HepG2 (cell line): ENCODE measurements at regions not wholly inside any gene's neighbourhood (a gene's known extent, or its start where the extent isn't known, plus 50 kb on each side); places are given as distances from the start of the nearest gene placed in this dataset.

ENCODE experiments used
- ATAC-seq: fragments of 200-7000 bp; cut with Tn5 transposase; 3 replicates; pipeline ENCODE4 v1.9.1; 2020; ENCODE audit warnings: mild to moderate bottlenecking, moderate library complexity
- BruUV-seq: library from RNA; stranded (reverse); fragments of 400-500 nt; replicated peaks from 2 replicates; lab custom pipeline; 2021; lab: Mats Ljungman, UMichigan
- CTCF ChIA-PET: fragments of 300-600 bp; formaldehyde crosslinking; extraction: SDS; loops from one replicate; lab custom pipeline; 2021; ENCODE audit warnings: low total read pairs, inconsistent platforms, low intra/inter-chr PET ratio; lab: Yijun Ruan, JAX
- POLR2A ChIA-PET: fragments of 350-600 bp; sonication (Branson Sonifier 250); formaldehyde crosslinking; loops from one replicate; lab custom pipeline; 2020; ENCODE audit warnings: antibody characterized with exemption, inconsistent platforms; lab: Yijun Ruan, JAX
- DNase-seq: peaks from one replicate; pipeline ENCODE4 v3.0.0-alpha.2; 2015; ENCODE audit warnings: low spot score
- FAIRE-seq: peaks from 3 replicates; lab custom pipeline; 2011; peaks lifted over from hg19 to GRCh38; lab: Jason Lieb, UNC
- H2AFZ ChIP-seq: one replicate; pipeline ENCODE4 v1.6.1; 2011; ENCODE audit warnings: low read length, inconsistent platforms
- H3K27ac ChIP-seq: fragments of 300-600 bp; 3 replicates; pipeline ENCODE4 v1.8.0; 2011; ENCODE audit warnings: mixed run types, mild to moderate bottlenecking, mixed read lengths, low read length, inconsistent platforms; ENCODE audit not compliant: insufficient read depth; ENCODE audit errors: extremely low read length
- H3K27me3 ChIP-seq, 2 experiments: fragments of 200-600 bp in 1 of 2; 2 replicates in 1 of 2; 3 replicates in 1 of 2; pipeline versions ENCODE4 v1.6.0 to v1.8.0; 2011; ENCODE audit warnings: low read length in 2 of 2, mild to moderate bottlenecking in 2 of 2, moderate library complexity in 2 of 2, inconsistent platforms in 1 of 2; ENCODE audit not compliant: insufficient read depth in 2 of 2, control insufficient read depth in 1 of 2
- H3K36me3 ChIP-seq, 2 experiments: fragments of 200-600 bp in 1 of 2; replicated peaks in 1 of 2; 2 replicates in 1 of 2; 3 replicates in 1 of 2; pipeline versions ENCODE4 v1.5.1 to v1.8.0; 2011; ENCODE audit warnings: low read length in 2 of 2, inconsistent platforms in 1 of 2; ENCODE audit not compliant: insufficient read depth in 2 of 2, control insufficient read depth in 1 of 2
- H3K4me1 ChIP-seq: 2 replicates; pipeline ENCODE4 v1.5.1; 2012; ENCODE audit warnings: low read length, inconsistent platforms; ENCODE audit not compliant: insufficient read depth
- H3K4me2 ChIP-seq: 2 replicates; pipeline ENCODE4 v1.6.0; 2011; ENCODE audit warnings: low read depth, low read length, inconsistent platforms
- H3K4me3 ChIP-seq, 3 experiments: fragments of 200-600 bp in 1 of 3; sonication (generic), shearing (Covaris generic) in 1 of 3; replicated peaks in 1 of 3; 2 replicates each; pipeline ENCODE4 v1.5.1; 2011 to 2016; ENCODE audit warnings: low read length in 3 of 3, inconsistent platforms in 2 of 3, low read depth in 2 of 3, mild to moderate bottlenecking in 2 of 3, control low read depth in 1 of 3, mixed read lengths in 1 of 3; ENCODE audit not compliant: insufficient read depth in 1 of 3
- H3K79me2 ChIP-seq: one replicate; pipeline ENCODE4 v1.6.1; 2011; ENCODE audit warnings: low read length, inconsistent platforms; ENCODE audit not compliant: insufficient read depth
- H3K9ac ChIP-seq: 2 replicates; pipeline ENCODE4 v1.6.0; 2011; ENCODE audit warnings: mild to moderate bottlenecking, low read depth, low read length, inconsistent platforms; ENCODE audit not compliant: insufficient read depth
- H3K9me3 ChIP-seq: 2 replicates; pipeline ENCODE4 v1.5.1; 2012; ENCODE audit warnings: mild to moderate bottlenecking, low read length
- H4K20me1 ChIP-seq: 2 replicates; pipeline ENCODE4 v1.6.0; 2011; ENCODE audit warnings: inconsistent platforms, mild to moderate bottlenecking, low read length, moderate library complexity; ENCODE audit not compliant: insufficient read depth
- AHR ChIP-seq: IDR thresholded peaks from 2 replicates; pipeline ENCODE4 v1.6.1; 2018; ENCODE audit warnings: missing genetic modification reagents, missing compliant biosample characterization
- CEBPB ChIP-seq: IDR thresholded peaks from 2 replicates; pipeline ENCODE4 v1.6.1; 2011; ENCODE audit warnings: low read depth, low read length, improper control_type of control experiment, borderline replicate concordance
- DMAP1 ChIP-seq: IDR thresholded peaks from 2 replicates; pipeline ENCODE4 v1.6.1; 2016
- FLYWCH1 ChIP-seq: sonication (generic); formaldehyde crosslinking; IDR thresholded peaks from 2 replicates; pipeline ENCODE4 v1.8.1; 2023; ENCODE audit warnings: mild to moderate bottlenecking, missing genetic modification reagents
- JUN ChIP-seq: sonication (generic); formaldehyde crosslinking; IDR thresholded peaks from 2 replicates; pipeline ENCODE4 v1.4.0; 2020; ENCODE audit warnings: mild to moderate bottlenecking, missing genetic modification reagents
- NFYC ChIP-seq: IDR thresholded peaks from 2 replicates; pipeline ENCODE4 v1.6.1; 2016; ENCODE audit warnings: missing genetic modification reagents, missing compliant biosample characterization
- SRSF4 ChIP-seq: fragments of 200-400 bp; formaldehyde crosslinking; IDR thresholded peaks from one replicate; pipeline ENCODE4 v1.6.1; 2018; ENCODE audit warnings: mild to moderate bottlenecking, low read depth, low read length, moderate library complexity; ENCODE audit not compliant: poor library complexity, severe bottlenecking
- TGIF2 ChIP-seq: IDR thresholded peaks from 2 replicates; pipeline ENCODE4 v1.6.1; 2016; ENCODE audit warnings: control low read depth, missing compliant biosample characterization
- WIZ ChIP-seq: sonication (generic); formaldehyde crosslinking; IDR thresholded peaks from 2 replicates; pipeline ENCODE4 v1.5.1; 2020; ENCODE audit warnings: mild to moderate bottlenecking, missing genetic modification reagents
- ZNF317 ChIP-seq: sonication (generic); formaldehyde crosslinking; IDR thresholded peaks from 2 replicates; pipeline ENCODE4 v1.5.0; 2020; ENCODE audit warnings: mild to moderate bottlenecking, missing genetic modification reagents
- ZNF552 ChIP-seq: sonication (generic); formaldehyde crosslinking; IDR thresholded peaks from 2 replicates; pipeline ENCODE4 v1.9.0; 2022; ENCODE audit warnings: missing genetic modification reagents, mild to moderate bottlenecking, borderline replicate concordance
- WGBS: methylation state at CpG from one replicate; pipeline ENCODE4 v1.1.6; 2017; ENCODE audit warnings: low lambda C conversion rate; 5-methylcytosine and 5-hydroxymethylcytosine counted together
- in situ Hi-C: cut with HindIII; loops from 2 replicates; pipeline ENCODE4 v1.10.0; 2017; ENCODE audit warnings: low pct_unique_long_range_greater_than_20kb; ENCODE audit not compliant: extremely low pct_ligation_motif_present
- intact Hi-C: fragments of 100-400 bp; cut with micrococcal nuclease; formaldehyde crosslinking; loops from one replicate; pipeline ENCODE4 v1.10.0; 2022; ENCODE audit not compliant: unreplicated experiment
- TF ChIP-seq, protein P1 (sequence below): sonication (generic); formaldehyde crosslinking; conservative IDR thresholded peaks from 2 replicates; pipeline ENCODE4 v1.4.0; 2020; ENCODE audit warnings: mild to moderate bottlenecking, missing genetic modification reagents, moderate library complexity
- TF ChIP-seq, protein P2 (sequence below), 2 experiments: sonication (generic) in 1 of 2; formaldehyde crosslinking in 1 of 2; IDR thresholded peaks; 2 replicates each; pipeline versions ENCODE4 v1.4.0 to v1.6.1; 2016 to 2020; ENCODE audit warnings: borderline replicate concordance in 1 of 2, low read depth in 1 of 2, mild to moderate bottlenecking in 1 of 2, missing genetic modification reagents in 1 of 2
- TF ChIP-seq, protein P3 (sequence below), 2 experiments: fragments of 450-650 bp in 1 of 2; sonication (generic) in 1 of 2; formaldehyde crosslinking; IDR thresholded peaks; 2 replicates each; pipeline versions ENCODE4 v1.5.0 to v1.8.0; 2020 to 2022; ENCODE audit warnings: mild to moderate bottlenecking in 1 of 2, missing genetic modification reagents in 1 of 2

DNA sequence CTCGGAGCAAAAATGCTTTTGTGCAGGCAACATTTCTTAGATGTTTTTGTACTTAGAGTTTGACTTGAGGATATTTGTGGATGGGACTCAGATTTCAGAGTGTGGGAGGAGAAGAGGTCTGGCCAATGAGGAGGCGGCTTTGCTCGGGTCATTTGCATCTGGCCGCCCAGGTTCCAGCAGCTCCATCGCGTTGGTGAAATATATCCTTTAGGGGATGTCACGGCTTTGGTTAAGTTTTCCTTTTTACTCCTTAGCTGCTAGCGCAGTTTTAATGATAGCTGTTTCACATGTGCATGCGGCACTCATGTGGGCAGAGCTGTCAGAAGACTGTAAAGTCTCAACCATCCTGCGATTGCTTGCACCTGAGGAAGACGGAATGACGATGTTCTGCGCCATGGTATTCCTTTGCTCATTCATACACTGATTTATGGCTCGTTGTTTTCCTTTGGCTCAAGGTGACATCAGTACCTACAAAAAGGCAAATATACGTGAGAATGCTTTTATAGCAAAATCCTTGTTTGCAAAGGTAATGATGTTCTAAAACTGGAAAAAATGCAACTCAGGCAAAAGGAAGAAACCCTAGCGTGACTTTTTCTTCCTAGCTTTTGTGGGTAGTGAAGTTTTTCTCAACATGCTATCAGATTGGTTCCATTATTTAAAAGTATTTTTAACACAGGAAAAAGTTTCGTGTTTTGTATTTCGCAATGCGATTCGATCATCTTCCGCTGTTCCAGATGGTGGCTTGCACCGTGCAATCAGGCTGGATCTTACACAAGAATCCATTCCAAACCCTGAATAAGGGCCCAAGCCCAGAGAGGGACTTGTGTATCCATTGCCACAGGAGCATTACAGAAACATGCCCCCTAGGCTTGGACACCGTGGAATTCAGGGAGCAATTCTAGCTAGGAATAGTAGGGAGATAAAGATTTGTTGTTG is 70.5 kb upstream of the ZNF516 start:
- H3K79me2 ChIP-seq: no peaks in the 10 kb centered on the region
- 26% methylated on average over 23 of the region's 23 CpGs for WGBS
- no peak overlapping the region for H3K9ac ChIP-seq
- peaks cover 22% of the 10 kb centered on the region for H3K4me1 ChIP-seq
- in situ Hi-C loops: no loop called here
- no peaks in the 10 kb centered on the region for H3K36me3 ChIP-seq
- intact Hi-C loops: no loop called here
- DNase-seq (peak; percentile 63), ATAC-seq (peak; percentile 97), FAIRE-seq (peak; percentile 74)
- ChIA-PET CTCF (no interaction called here), POLR2A (interaction anchor here (0.5 to 1.1 kb wide), 2 partner anchors 12 to 71 kb away, joined by 3 read pairs; no protein-coding TSS in a partner anchor)
- H3K4me3 ChIP-seq: 0 out of 6 replicates have a peak overlapping the region, but pooled peaks of 1 of the 3 experiments have one; percentile 9
- no peak overlapping the region for H3K27ac ChIP-seq
- H2AFZ ChIP-seq: no peak overlapping the region
- H3K9me3 ChIP-seq: no peaks in the 10 kb centered on the region
- peak overlapping the region; percentile 71 for H3K4me2 ChIP-seq
- no peaks in the 10 kb centered on the region for H4K20me1 ChIP-seq
- no TSS peak for BruUV-seq
- H3K27me3 ChIP-seq: peaks cover 0 to 5% of the 10 kb centered on the region in 2 experiments; a peak in 3 of 5 replicates
- TF ChIP-seq SRSF4 (no peak), ZNF552 (CRISPR knock-in tag) (no peak), NFYC (CRISPR knock-in tag) (peak; percentile 37; the same call in 1 of the 2 replicates), JUN (CRISPR knock-in tag) (no peak), WIZ (CRISPR knock-in tag) (no peak), CEBPB (peak; percentile 87), TGIF2 (CRISPR knock-in tag) (no peak), DMAP1 (CRISPR knock-in tag) (no peak), AHR (CRISPR knock-in tag) (no peak), ZNF317 (CRISPR knock-in tag) (0 out of 2 replicates have a peak, but pooled peaks have one; percentile 48), FLYWCH1 (CRISPR knock-in tag) (no peak)
- TF ChIP-seq, protein P1, sequence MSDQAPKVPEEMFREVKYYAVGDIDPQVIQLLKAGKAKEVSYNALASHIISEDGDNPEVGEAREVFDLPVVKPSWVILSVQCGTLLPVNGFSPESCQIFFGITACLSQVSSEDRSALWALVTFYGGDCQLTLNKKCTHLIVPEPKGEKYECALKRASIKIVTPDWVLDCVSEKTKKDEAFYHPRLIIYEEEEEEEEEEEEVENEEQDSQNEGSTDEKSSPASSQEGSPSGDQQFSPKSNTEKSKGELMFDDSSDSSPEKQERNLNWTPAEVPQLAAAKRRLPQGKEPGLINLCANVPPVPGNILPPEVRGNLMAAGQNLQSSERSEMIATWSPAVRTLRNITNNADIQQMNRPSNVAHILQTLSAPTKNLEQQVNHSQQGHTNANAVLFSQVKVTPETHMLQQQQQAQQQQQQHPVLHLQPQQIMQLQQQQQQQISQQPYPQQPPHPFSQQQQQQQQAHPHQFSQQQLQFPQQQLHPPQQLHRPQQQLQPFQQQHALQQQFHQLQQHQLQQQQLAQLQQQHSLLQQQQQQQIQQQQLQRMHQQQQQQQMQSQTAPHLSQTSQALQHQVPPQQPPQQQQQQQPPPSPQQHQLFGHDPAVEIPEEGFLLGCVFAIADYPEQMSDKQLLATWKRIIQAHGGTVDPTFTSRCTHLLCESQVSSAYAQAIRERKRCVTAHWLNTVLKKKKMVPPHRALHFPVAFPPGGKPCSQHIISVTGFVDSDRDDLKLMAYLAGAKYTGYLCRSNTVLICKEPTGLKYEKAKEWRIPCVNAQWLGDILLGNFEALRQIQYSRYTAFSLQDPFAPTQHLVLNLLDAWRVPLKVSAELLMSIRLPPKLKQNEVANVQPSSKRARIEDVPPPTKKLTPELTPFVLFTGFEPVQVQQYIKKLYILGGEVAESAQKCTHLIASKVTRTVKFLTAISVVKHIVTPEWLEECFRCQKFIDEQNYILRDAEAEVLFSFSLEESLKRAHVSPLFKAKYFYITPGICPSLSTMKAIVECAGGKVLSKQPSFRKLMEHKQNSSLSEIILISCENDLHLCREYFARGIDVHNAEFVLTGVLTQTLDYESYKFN (CRISPR knock-in tag): no peak
- TF ChIP-seq, protein P2, sequence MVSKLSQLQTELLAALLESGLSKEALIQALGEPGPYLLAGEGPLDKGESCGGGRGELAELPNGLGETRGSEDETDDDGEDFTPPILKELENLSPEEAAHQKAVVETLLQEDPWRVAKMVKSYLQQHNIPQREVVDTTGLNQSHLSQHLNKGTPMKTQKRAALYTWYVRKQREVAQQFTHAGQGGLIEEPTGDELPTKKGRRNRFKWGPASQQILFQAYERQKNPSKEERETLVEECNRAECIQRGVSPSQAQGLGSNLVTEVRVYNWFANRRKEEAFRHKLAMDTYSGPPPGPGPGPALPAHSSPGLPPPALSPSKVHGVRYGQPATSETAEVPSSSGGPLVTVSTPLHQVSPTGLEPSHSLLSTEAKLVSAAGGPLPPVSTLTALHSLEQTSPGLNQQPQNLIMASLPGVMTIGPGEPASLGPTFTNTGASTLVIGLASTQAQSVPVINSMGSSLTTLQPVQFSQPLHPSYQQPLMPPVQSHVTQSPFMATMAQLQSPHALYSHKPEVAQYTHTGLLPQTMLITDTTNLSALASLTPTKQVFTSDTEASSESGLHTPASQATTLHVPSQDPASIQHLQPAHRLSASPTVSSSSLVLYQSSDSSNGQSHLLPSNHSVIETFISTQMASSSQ (IDR thresholded peaks at IDR 0.05; ENCODE audit: low read depth): no peak
- TF ChIP-seq, protein P2 (CRISPR knock-in tag; IDR thresholded peaks at IDR 0.05; ENCODE audit: borderline replicate concordance): no peak
- TF ChIP-seq, protein P3, sequence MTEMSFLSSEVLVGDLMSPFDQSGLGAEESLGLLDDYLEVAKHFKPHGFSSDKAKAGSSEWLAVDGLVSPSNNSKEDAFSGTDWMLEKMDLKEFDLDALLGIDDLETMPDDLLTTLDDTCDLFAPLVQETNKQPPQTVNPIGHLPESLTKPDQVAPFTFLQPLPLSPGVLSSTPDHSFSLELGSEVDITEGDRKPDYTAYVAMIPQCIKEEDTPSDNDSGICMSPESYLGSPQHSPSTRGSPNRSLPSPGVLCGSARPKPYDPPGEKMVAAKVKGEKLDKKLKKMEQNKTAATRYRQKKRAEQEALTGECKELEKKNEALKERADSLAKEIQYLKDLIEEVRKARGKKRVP (CRISPR knock-in tag; IDR thresholded peaks at IDR 0.05): peak in 1 of 2 experiments; percentile 48; a peak in 1 of 4 replicates
